Epithelial cell of esophagus (primary cell): ENCODE measurements at regions not wholly inside any gene's neighbourhood (a gene's known extent, or its start where the extent isn't known, plus 50 kb on each side); places are given as distances from the start of the nearest gene placed in this dataset.
"Not testable (repeated sequence)": the region's sequence is repeated elsewhere in the genome, so short reads cannot be mapped to it uniquely, and the experiment has no call there.

ENCODE experiments used
- DNase-seq: peaks from one replicate; pipeline ENCODE4 v3.0.0; 2010; ENCODE audit warnings: low read depth
- H3K4me3 ChIP-seq: 2 replicates; pipeline ENCODE4 v1.5.1; 2011; ENCODE audit warnings: mild to moderate bottlenecking, low read length, control low read depth
- TF ChIP-seq, protein P1 (sequence below): IDR thresholded peaks from 2 replicates; pipeline ENCODE4 v1.5.1; 2011; ENCODE audit warnings: low read depth, mild to moderate bottlenecking, low read length, control low read depth, inconsistent platforms; ENCODE audit not compliant: insufficient read depth; ENCODE audit errors: missing control alignments

DNA sequence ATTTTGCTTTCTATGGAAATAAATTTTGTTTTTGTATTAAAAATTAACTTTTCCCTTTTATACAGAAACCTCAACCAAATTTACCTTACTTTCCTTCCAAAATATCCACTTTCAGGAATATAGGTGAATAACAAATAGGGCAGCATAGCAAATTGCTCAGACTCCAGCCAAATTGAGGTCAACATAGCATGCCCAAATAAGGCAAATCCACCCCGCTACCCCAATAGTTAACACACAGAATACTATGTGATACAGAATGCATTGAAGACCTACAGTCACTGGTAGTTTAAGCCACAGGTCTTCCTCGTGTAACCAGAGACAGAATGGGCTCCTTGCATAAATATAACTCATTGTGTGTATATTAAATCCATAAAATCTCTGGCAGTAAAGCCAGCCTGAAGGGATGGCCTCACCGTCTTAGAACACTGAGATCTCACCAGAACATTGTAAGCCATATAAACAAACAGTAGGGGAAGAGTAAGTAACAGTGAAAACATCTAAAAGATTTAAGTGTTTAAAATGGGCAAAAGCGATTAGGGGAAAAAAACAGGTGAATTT lies 72.2 kb downstream of the PMAIP1 start:
- TF ChIP-seq, protein P1, sequence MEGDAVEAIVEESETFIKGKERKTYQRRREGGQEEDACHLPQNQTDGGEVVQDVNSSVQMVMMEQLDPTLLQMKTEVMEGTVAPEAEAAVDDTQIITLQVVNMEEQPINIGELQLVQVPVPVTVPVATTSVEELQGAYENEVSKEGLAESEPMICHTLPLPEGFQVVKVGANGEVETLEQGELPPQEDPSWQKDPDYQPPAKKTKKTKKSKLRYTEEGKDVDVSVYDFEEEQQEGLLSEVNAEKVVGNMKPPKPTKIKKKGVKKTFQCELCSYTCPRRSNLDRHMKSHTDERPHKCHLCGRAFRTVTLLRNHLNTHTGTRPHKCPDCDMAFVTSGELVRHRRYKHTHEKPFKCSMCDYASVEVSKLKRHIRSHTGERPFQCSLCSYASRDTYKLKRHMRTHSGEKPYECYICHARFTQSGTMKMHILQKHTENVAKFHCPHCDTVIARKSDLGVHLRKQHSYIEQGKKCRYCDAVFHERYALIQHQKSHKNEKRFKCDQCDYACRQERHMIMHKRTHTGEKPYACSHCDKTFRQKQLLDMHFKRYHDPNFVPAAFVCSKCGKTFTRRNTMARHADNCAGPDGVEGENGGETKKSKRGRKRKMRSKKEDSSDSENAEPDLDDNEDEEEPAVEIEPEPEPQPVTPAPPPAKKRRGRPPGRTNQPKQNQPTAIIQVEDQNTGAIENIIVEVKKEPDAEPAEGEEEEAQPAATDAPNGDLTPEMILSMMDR = no peak
- no peak for DNase-seq
- H3K4me3 ChIP-seq = no peak overlapping the region

DNA sequence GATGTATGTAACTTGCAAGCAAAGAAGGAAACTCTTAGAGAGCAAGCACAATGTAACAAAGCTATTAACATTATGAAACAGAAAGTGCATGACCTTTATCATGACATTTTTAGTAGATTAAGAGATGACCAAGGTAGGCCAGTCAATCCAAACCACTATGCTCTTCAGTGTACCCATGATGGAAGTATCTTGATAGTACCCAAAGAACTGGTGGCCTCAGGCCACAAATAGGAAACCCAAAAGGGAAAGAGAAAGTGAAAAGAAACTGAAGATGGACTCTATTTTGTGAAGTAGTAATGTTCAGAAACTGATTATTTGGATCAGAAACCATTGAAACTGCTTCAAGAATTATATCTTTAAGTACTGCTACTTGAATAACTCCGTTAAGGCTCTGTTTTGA lies 71.3 kb downstream of the PMAIP1 start:
- not testable (repeated sequence) for DNase-seq, H3K4me3 ChIP-seq

DNA sequence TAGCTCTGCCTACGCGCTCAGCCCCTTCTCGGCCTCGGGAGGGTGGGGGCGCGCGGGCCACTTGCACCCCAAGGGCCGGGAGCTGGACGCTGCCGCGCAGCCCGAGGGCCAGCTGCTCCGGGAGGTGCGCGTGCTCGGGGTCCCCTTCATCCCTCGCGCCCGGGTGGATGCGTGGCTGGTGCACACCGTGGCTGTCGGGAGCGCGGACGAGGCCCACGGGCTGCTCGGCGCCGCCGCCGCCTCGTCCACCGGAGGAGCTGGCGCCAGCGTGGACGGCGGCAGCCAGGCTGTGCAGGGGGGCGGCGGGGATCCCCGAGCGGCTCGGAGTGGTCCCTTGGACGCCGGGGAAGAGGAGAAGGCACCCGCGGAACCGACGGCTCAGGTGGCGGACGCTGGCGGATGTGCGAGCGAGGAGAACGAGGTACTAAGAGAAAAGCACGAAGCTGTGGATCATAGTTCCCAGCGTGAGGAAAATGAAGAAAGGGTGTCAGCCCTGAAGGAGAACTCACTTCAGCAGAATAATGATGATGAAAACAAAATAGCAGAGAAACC lies 69.8 kb downstream of the PMAIP1 start:
- not testable (repeated sequence) for DNase-seq, H3K4me3 ChIP-seq

DNA sequence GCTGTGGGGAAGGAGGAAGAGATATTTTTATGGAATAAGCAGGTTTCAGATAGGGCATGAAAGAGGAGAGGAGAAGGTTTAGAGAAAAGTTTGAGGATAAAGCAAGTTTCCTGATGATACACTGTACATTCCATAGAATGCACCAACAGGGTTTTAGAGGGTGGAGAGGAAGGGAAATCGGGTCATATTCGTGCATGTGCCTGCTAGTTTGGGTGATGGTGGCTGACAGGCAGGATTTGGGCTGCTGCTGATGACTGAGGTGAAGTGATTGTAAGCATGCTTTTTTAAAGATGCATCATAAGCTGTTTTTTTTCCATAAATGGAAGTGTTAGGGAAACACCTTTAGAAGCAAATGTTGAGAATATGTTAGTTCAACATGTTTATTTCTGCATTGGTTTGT lies 68.8 kb downstream of the PMAIP1 start:
- no peak overlapping the region for H3K4me3 ChIP-seq
- TF ChIP-seq, protein P1 = no peak
- DNase-seq = peak; percentile 56

DNA sequence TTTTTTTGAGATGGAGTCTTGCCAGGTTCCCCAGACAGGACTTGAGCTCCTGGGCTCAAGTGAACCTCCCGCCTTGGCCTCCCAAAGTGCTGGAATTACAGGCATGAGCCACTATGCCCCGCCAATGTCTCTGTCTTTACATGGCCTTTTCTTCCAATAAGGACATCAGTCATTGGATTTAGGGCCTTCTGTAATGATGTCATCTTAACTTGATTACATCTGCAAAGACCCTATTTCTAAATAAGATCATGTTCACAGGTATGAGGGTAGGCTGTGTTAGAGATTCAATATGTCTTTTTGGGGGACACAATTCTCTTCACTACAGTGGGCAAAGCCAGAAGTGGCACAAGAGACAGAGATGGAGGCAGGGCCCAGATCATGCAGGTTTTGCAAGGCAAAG lies 68.1 kb downstream of the PMAIP1 start:
- DNase-seq = no peak
- TF ChIP-seq, protein P1 = no peak
- H3K4me3 ChIP-seq = no peak overlapping the region

DNA sequence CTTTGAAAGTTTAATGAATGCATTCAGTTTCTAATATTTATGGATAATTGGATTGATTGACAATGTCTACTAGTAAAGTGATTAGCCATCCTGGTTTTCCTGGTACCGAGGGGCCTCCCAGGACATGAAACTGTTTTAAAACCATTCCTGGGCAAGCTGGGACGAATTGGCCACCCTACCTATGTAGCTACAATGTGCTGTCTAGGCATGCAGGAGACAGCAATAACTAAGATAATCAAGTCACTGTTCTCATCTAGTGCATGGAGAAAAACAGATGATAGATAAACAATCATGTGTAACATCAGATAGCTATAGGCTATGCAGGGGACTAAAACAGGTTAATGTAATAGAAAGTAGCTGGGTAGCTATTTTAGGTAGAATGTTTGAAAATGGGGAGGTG lies 67.1 kb downstream of the PMAIP1 start:
- peak; percentile 80 for DNase-seq
- TF ChIP-seq, protein P1 = no peak
- H3K4me3 ChIP-seq = no peak overlapping the region

DNA sequence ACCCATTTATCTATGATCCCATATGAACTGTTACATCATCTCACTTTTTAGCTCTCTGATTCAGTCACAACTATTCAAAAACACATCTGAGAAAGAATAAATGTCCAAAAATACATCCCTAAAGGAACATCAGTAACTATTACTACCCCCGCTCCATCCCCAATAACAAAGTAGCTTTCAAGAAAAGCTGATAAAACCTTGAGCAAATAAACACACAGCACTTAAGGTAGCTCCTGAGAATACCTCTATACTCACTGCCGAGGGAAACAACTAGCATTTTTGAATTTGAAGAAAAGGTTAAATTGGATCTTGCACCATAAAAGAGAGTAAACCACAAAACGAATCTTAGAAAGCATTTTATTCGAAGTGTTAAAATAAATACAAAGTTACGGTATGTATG lies 63.4 kb downstream of the PMAIP1 start:
- DNase-seq = no peak
- TF ChIP-seq, protein P1 = no peak
- no peak overlapping the region for H3K4me3 ChIP-seq

DNA sequence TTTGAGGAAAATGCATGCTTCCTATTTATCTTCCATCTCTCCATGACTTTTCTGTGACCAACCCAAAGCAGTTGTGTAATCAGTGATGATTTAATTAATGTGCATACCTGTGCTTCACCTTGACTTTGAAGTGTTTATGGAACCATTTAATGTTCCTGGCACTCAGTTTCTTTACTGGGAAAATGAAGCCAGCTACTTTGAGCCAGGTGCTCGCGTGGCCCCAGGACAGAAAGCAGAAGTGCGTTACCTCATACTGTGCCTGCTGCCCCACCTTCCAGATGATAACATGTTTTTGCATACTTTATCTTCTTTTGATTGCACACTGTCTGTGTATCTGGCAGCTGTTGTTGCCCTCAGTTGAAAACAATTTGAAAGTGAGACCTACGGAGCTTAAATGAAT lies 61.3 kb downstream of the PMAIP1 start:
- peak; percentile 76 for DNase-seq
- H3K4me3 ChIP-seq = no peak overlapping the region
- TF ChIP-seq, protein P1 = no peak
